OCI-LY3 (cell line): ENCODE measurements at regions not wholly inside any gene's neighbourhood (a gene's known extent, or its start where the extent isn't known, plus 50 kb on each side); places are given as distances from the start of the nearest gene placed in this dataset.
A peak's percentile ranks its signal among the peaks of the same experiment; 100 is the strongest.

ENCODE experiments used
- H2AFZ ChIP-seq: fragments of 200-600, 300-600 bp; shearing (Covaris generic); 2 replicates; pipeline ENCODE4 v1.6.0; 2014; ENCODE audit warnings: antibody characterized with exemption, low read depth, low read length
- H3K27ac ChIP-seq: fragments of 200-600, 300-600 bp; sonication (generic); 2 replicates; pipeline ENCODE4 v1.5.1; 2014; ENCODE audit warnings: mild to moderate bottlenecking, low read length, moderate library complexity, mixed read lengths
- H3K27me3 ChIP-seq: fragments of 200-600, 300-600 bp; sonication (generic); 2 replicates; pipeline ENCODE4 v1.6.1; 2014; ENCODE audit warnings: low read depth, low read length, mixed read lengths
- H3K36me3 ChIP-seq: fragments of 200-600, 300-600 bp; sonication (generic); replicated peaks from 2 replicates; pipeline ENCODE3; 2014; ENCODE audit warnings: low read depth, low read length, mixed read lengths
- H3K4me1 ChIP-seq: fragments of 300-600, 200-600 bp; sonication (generic); 2 replicates; pipeline ENCODE4 v1.6.1; 2014; ENCODE audit warnings: low read length, mixed read lengths
- H3K4me2 ChIP-seq: fragments of 200-600, 300-600 bp; sonication (generic); 2 replicates; pipeline ENCODE4 v1.6.1; 2014; ENCODE audit warnings: low read length, mixed read lengths
- H3K4me3 ChIP-seq: fragments of 300-600, 200-600 bp; sonication (generic); 2 replicates; pipeline ENCODE4 v1.5.1; 2014; ENCODE audit warnings: antibody characterized with exemption, mild to moderate bottlenecking, low read length, moderate library complexity
- H3K79me2 ChIP-seq: fragments of 300-600, 200-600 bp; shearing (Covaris generic); 2 replicates; pipeline ENCODE4 v1.6.1; 2014; ENCODE audit warnings: mild to moderate bottlenecking, low read length, mixed read lengths
- H3K9ac ChIP-seq: fragments of 300-600, 200-600 bp; shearing (Covaris generic); 2 replicates; pipeline ENCODE4 v1.6.0; 2014; ENCODE audit warnings: mild to moderate bottlenecking, low read length, moderate library complexity
- H3K9me3 ChIP-seq: fragments of 200-600, 300-600 bp; shearing (Covaris generic); 2 replicates; pipeline ENCODE4 v1.6.1; 2014; ENCODE audit warnings: low read length, mixed read lengths; ENCODE audit not compliant: insufficient read depth
- H4K20me1 ChIP-seq: fragments of 200-600, 300-600 bp; sonication (generic); 2 replicates; pipeline ENCODE4 v1.6.1; 2016; ENCODE audit warnings: low read length, mixed read lengths; ENCODE audit not compliant: insufficient read depth
- EZH2phosphoT487 ChIP-seq: fragments of 200-600 bp; shearing (Covaris generic); IDR thresholded peaks from 2 replicates; pipeline ENCODE4 v1.6.1; 2018; ENCODE audit warnings: antibody characterized with exemption, mixed run types, low read depth
- TF ChIP-seq, protein P1 (sequence below): fragments of 200-600, 300-600 bp; sonication (generic); IDR thresholded peaks from 2 replicates; pipeline ENCODE4 v1.5.1; 2014; ENCODE audit warnings: antibody characterized with exemption, low read length, low read depth

DNA sequence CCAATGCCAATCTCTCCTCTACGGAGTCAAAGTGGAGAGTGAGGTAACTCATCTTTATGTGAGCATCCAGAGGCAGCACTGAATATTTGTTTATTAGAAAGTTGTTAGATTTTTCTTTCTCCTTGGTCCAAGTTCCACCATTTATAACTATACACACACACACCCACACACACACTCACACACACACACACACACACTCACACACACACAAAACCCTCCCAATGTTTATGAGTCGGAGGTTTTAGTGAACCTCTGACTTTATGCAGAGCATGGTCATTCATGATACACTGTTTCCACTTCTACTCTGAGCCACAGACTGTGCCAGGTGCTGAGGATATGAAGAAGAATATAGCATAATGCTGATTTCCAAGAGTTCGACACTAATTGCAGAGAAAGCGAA, 132.9 kb upstream of the CCDC68 start:
- Histone ChIP-seq H2AFZ (no peak overlapping the region), H3K36me3 (peaks cover 8% of the 10 kb centered on the region), H4K20me1 (no peaks in the 10 kb centered on the region), H3K4me3 (no peak overlapping the region), H3K27ac (no peak overlapping the region), H3K79me2 (no peaks in the 10 kb centered on the region), H3K4me2 (no peak overlapping the region), H3K9me3 (no peaks in the 10 kb centered on the region), H3K27me3 (no peaks in the 10 kb centered on the region), H3K9ac (no peak overlapping the region), H3K4me1 (peaks cover 89% of the 10 kb centered on the region)
- no peak for TF ChIP-seq EZH2phosphoT487

DNA sequence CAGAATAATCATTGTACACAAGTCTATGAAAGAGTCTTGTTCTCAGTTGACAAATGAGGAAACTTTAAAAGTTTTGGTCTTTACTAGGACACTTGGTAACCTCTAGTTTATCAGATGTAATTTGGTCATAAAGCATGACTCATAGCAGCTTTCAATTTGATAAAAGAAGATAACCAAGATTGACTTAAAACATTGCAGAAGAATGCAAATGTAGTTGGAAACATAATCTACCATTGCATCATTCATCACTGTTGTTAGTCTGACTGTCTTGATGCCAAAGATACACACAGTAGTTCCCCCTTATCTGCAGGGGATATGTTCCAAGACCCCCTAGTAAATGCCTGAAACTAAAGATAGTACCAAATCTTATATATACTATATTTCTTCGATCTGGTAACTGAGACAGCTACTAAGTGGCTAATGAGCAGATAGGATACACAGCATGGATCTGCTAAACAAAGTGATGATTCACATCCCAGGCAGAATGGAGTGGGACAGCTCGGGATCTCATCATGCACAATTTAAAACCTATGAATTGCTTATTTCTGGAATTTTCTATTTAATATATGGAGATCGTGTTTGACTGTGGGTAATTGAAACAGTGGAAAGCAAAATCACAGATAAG, 131.4 kb upstream of the CCDC68 start:
- H3K4me3 ChIP-seq = no peak overlapping the region
- no peak overlapping the region for H3K27ac ChIP-seq
- H3K79me2 ChIP-seq = no peaks in the 10 kb centered on the region
- H3K9ac ChIP-seq = no peak overlapping the region
- no peak overlapping the region for H2AFZ ChIP-seq
- H3K4me1 ChIP-seq = peaks cover 89% of the 10 kb centered on the region
- no peaks in the 10 kb centered on the region for H4K20me1 ChIP-seq
- H3K4me2 ChIP-seq = no peak overlapping the region
- no peaks in the 10 kb centered on the region for H3K9me3 ChIP-seq
- H3K27me3 ChIP-seq = no peaks in the 10 kb centered on the region
- H3K36me3 ChIP-seq = peaks cover 8% of the 10 kb centered on the region
- TF ChIP-seq, protein P1, sequence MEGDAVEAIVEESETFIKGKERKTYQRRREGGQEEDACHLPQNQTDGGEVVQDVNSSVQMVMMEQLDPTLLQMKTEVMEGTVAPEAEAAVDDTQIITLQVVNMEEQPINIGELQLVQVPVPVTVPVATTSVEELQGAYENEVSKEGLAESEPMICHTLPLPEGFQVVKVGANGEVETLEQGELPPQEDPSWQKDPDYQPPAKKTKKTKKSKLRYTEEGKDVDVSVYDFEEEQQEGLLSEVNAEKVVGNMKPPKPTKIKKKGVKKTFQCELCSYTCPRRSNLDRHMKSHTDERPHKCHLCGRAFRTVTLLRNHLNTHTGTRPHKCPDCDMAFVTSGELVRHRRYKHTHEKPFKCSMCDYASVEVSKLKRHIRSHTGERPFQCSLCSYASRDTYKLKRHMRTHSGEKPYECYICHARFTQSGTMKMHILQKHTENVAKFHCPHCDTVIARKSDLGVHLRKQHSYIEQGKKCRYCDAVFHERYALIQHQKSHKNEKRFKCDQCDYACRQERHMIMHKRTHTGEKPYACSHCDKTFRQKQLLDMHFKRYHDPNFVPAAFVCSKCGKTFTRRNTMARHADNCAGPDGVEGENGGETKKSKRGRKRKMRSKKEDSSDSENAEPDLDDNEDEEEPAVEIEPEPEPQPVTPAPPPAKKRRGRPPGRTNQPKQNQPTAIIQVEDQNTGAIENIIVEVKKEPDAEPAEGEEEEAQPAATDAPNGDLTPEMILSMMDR = no peak
- TF ChIP-seq EZH2phosphoT487 = no peak

DNA sequence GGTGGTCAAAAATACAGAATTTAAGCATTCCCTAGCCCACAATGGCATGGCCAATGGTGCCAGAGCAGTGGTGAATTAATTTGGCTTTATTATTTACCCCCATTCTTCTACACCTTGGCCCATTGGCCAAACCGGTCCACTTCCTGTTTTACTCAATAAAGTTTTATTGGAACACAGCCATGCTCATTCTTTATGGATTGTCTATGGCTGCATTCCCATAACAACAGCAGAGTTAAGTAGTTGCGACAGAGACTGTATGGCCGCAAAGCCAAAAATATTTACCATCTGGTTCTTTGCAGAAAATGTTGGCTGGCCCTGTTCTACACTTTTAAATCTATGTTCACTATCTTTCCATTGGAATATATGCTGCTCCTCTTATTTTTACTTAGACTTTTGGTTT, 130.3 kb upstream of the CCDC68 start:
- no peaks in the 10 kb centered on the region for H4K20me1 ChIP-seq
- H3K4me3 ChIP-seq = no peak overlapping the region
- no peak overlapping the region for H3K4me2 ChIP-seq
- no peaks in the 10 kb centered on the region for H3K27me3 ChIP-seq
- TF ChIP-seq EZH2phosphoT487 = no peak
- no peak overlapping the region for H3K27ac ChIP-seq
- H2AFZ ChIP-seq = no peak overlapping the region
- H3K79me2 ChIP-seq = no peaks in the 10 kb centered on the region
- H3K9me3 ChIP-seq = no peaks in the 10 kb centered on the region
- H3K36me3 ChIP-seq = peaks cover 8% of the 10 kb centered on the region
- H3K4me1 ChIP-seq = peaks cover 89% of the 10 kb centered on the region
- H3K9ac ChIP-seq = no peak overlapping the region

DNA sequence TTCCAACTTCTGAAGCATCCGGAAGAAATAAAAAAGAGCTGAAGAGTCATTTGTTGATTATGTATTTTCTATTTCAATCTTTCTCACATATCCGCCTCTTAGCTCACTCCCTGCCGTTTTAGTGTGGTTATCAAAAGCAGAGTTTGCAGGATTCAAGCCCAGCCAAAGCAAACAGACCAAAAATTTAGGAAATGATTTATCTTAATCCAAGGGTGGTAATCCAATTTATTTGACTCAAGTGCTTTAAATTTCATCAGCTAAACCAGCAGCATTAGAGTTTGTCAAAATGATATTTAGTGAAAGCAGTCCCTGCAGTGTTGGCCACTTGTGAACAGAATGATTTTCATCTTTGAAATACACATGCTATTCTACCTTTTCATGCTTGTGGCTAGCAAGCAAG, 129.3 kb upstream of the CCDC68 start:
- Histone ChIP-seq H3K9me3 (no peaks in the 10 kb centered on the region), H3K79me2 (no peaks in the 10 kb centered on the region), H3K4me1 (peaks cover 89% of the 10 kb centered on the region), H3K4me2 (peak overlapping the region; percentile 64), H2AFZ (peak overlapping the region; percentile 5), H4K20me1 (no peaks in the 10 kb centered on the region), H3K27ac (peak overlapping the region; percentile 78), H3K4me3 (peak overlapping the region; percentile 3; the same call in 1 of the 2 replicates), H3K9ac (peak overlapping the region; percentile 3; the same call in 1 of the 2 replicates), H3K36me3 (peaks cover 8% of the 10 kb centered on the region), H3K27me3 (no peaks in the 10 kb centered on the region)
- TF ChIP-seq EZH2phosphoT487 = no peak
- TF ChIP-seq, protein P1 = no peak

DNA sequence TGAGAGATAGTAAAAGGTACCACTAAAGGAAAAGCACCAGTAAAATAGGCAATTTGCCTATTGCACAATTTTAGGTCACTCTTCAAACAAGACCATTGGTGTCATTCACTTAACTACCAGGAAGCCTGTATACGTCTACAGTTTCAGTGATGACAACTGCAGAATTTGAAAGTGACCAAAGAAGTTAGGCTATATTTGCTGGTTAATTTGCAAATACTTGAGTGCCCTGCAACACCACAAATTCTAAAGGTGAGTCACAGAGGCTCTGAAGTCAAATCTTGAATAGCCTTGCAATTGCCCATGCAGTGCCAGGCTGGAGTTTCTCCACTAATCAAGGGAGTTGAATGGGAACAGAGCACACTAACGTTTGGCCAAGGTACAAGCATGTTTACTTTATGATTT, 128.7 kb upstream of the CCDC68 start:
- H3K79me2 ChIP-seq = no peaks in the 10 kb centered on the region
- TF ChIP-seq, protein P1 = no peak
- TF ChIP-seq EZH2phosphoT487 = no peak
- no peaks in the 10 kb centered on the region for H4K20me1 ChIP-seq
- peaks cover 85% of the 10 kb centered on the region for H3K4me1 ChIP-seq
- H3K27ac ChIP-seq = peak overlapping the region; percentile 78
- H3K9ac ChIP-seq = peak overlapping the region; percentile 3; the same call in 1 of the 2 replicates
- peaks cover 8% of the 10 kb centered on the region for H3K36me3 ChIP-seq
- H3K4me2 ChIP-seq = peak overlapping the region; percentile 64
- no peaks in the 10 kb centered on the region for H3K9me3 ChIP-seq
- peak overlapping the region; percentile 3; the same call in 1 of the 2 replicates for H3K4me3 ChIP-seq
- H3K27me3 ChIP-seq = no peaks in the 10 kb centered on the region
- H2AFZ ChIP-seq = no peak overlapping the region
